ENCODE measurements at regions not wholly inside any gene's neighbourhood (a gene's known extent, or its start where the extent isn't known, plus 50 kb on each side); places are given as distances from the start of the nearest gene placed in this dataset.

DNA sequence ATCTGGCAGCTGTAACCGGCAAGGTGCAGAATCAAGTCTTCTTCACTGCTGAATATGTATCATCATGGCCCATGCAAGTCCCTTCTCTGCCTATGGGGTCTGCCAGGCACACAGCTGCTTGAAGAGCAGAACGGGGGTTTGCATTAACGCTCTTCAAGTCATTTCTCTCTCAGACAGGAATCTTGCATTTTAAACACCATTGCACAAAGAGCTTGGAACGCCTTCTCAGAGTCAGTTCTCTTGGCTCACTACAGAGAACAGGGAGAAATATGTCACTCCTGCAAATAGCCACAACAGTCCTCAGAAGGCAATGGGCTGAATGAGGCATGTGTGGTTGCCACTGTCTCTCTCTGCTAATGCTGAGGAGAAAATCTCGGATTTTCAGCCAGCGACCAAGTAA lies 2173.5 kb upstream of the PIK3C3 start:
- H3K27ac ChIP-seq (ENCODE audit: insufficient read depth, low read depth, low read length): no peak overlapping the region
- no peaks in the 10 kb centered on the region for H3K9me1 ChIP-seq (replicated peaks; ENCODE audit: control insufficient read depth, extremely low read depth, insufficient read depth, low read length)
- no peak overlapping the region for H3K4me3 ChIP-seq (replicated peaks in 1 of 3; ENCODE audit: insufficient read depth in 1 of 3, low read depth in 1 of 3, low read length in 3 of 3)
- dilution Hi-C loops (cut with MboI; ENCODE audit: extremely low pct_ligation_motif_present, low sequenced_read_pairs) (no loop called here), intact Hi-C loops (cut with micrococcal nuclease) (no loop called here)
- no peaks in the 10 kb centered on the region for H3K36me3 ChIP-seq (ENCODE audit: control insufficient read depth in 2 of 2, extremely low read depth in 1 of 2, insufficient read depth in 2 of 2, low read length in 2 of 2)
- POLR2A ChIA-PET: no interaction called here
- H3K4me1 ChIP-seq (ENCODE audit: control insufficient read depth, extremely low read depth, insufficient read depth, low read length): no peaks in the 10 kb centered on the region
- no peaks in the 10 kb centered on the region for H3K79me2 ChIP-seq (ENCODE audit: control insufficient read depth, insufficient read depth, low read length)
- FAIRE-seq: no peak
- no peaks in the 10 kb centered on the region for H4K20me1 ChIP-seq (replicated peaks; ENCODE audit: control insufficient read depth, extremely low read depth, insufficient read depth, low read length)
- CTCF ChIA-PET: no interaction called here
- H3K9ac ChIP-seq (replicated peaks; ENCODE audit: extremely low read depth, insufficient read depth, low read length): no peak overlapping the region
- H3K9me3 ChIP-seq (replicated peaks; ENCODE audit: control insufficient read depth, insufficient read depth, low read length): no peaks in the 10 kb centered on the region
- no peak overlapping the region for H2AFZ ChIP-seq (ENCODE audit: low read depth, low read length)
- no peaks in the 10 kb centered on the region for H3K27me3 ChIP-seq (ENCODE audit: control insufficient read depth in 2 of 2, insufficient read depth in 2 of 2, low read length in 2 of 2)
- no peak for DNase-seq (ENCODE audit: low read depth, low spot score)
- no TSS peak for BruUV-seq (replicated peaks)
- TF ChIP-seq EZH2 (IDR thresholded peaks at IDR 0.05; ENCODE audit: borderline replicate concordance, low read depth, low read length, severe bottlenecking) (no peak), JUN (IDR thresholded peaks at IDR 0.05; ENCODE audit: borderline replicate concordance, insufficient read depth, insufficient read length, low read depth) (no peak), POLR2AphosphoS5 (IDR thresholded peaks at IDR 0.05; ENCODE audit: insufficient read depth, low read depth, low read length) (no peak), MYC (IDR thresholded peaks at IDR 0.05; ENCODE audit: low read depth, low read length) (no peak), POLR2A (IDR thresholded peaks at IDR 0.05; ENCODE audit: low read depth, low read length) (no peak), FOS (IDR thresholded peaks at IDR 0.05; ENCODE audit: borderline replicate concordance, insufficient read depth, low read length) (no peak), GATA2 (IDR thresholded peaks at IDR 0.05; ENCODE audit: insufficient read depth, insufficient read length, low read depth, low read length) (no peak)
- TF ChIP-seq, protein P1, sequence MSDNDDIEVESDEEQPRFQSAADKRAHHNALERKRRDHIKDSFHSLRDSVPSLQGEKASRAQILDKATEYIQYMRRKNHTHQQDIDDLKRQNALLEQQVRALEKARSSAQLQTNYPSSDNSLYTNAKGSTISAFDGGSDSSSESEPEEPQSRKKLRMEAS (IDR thresholded peaks at IDR 0.05; ENCODE audit: insufficient read depth, insufficient read length): no peak
- TF ChIP-seq, protein P2, sequence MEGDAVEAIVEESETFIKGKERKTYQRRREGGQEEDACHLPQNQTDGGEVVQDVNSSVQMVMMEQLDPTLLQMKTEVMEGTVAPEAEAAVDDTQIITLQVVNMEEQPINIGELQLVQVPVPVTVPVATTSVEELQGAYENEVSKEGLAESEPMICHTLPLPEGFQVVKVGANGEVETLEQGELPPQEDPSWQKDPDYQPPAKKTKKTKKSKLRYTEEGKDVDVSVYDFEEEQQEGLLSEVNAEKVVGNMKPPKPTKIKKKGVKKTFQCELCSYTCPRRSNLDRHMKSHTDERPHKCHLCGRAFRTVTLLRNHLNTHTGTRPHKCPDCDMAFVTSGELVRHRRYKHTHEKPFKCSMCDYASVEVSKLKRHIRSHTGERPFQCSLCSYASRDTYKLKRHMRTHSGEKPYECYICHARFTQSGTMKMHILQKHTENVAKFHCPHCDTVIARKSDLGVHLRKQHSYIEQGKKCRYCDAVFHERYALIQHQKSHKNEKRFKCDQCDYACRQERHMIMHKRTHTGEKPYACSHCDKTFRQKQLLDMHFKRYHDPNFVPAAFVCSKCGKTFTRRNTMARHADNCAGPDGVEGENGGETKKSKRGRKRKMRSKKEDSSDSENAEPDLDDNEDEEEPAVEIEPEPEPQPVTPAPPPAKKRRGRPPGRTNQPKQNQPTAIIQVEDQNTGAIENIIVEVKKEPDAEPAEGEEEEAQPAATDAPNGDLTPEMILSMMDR (IDR thresholded peaks at IDR 0.05; ENCODE audit: extremely low read depth in 1 of 2, insufficient read depth in 1 of 2, low read depth in 1 of 2, low read length in 2 of 2): no peak
- H3K4me2 ChIP-seq (ENCODE audit: insufficient read depth, low read length): no peak overlapping the region

Data from endothelial cell of umbilical vein (primary cell).